GM23248 (cell line): ENCODE measurements at regions not wholly inside any gene's neighbourhood (a gene's known extent, or its start where the extent isn't known, plus 50 kb on each side); places are given as distances from the start of the nearest gene placed in this dataset.

Experiments used
- EZH2 ChIP-seq: fragments of 200-600 bp; sonication (generic); IDR thresholded peaks from 2 replicates; pipeline ENCODE4 v1.6.1; 2018; ENCODE audit warnings: antibody characterized with exemption, mild to moderate bottlenecking; ENCODE audit not compliant: insufficient read depth, poor library complexity, severe bottlenecking
- EZH2phosphoT487 ChIP-seq: fragments of 200-600 bp; sonication (generic); IDR thresholded peaks from 2 replicates; pipeline ENCODE4 v1.6.1; 2018; ENCODE audit warnings: antibody characterized with exemption, moderate library complexity, mild to moderate bottlenecking, low read depth; ENCODE audit not compliant: insufficient read depth

GRCh38 chr3:124229836-124230235 lies 237.9 kb upstream of the ROPN1 start:
- TF ChIP-seq EZH2 (no peak), EZH2phosphoT487 (no peak)
